ENCODE measurements at regions not wholly inside any gene's neighbourhood (a gene's known extent, or its start where the extent isn't known, plus 50 kb on each side); places are given as distances from the start of the nearest gene placed in this dataset.

GRCh38 chr7:153385502-153385901 is 626.0 kb downstream of the ACTR3B start:
- TF ChIP-seq CTCF (IDR thresholded peaks at IDR 0.05) (no peak), POLR2A (IDR thresholded peaks at IDR 0.05) (no peak)

All from thyroid gland (tissue), 4 donors.